IPS-NIHi7 (cell line): ENCODE measurements at regions not wholly inside any gene's neighbourhood (a gene's known extent, or its start where the extent isn't known, plus 50 kb on each side); places are given as distances from the start of the nearest gene placed in this dataset.

Experiments used
- DNase-seq: peaks from one replicate; pipeline ENCODE4 v3.0.0; 2012; ENCODE audit warnings: mixed read lengths; ENCODE audit errors: extremely low spot score

GRCh38 chr17:77769215-77769614 is 189.3 kb upstream of the TNRC6C start:
- no peak for DNase-seq

GRCh38 chr17:77769762-77770161 is 188.7 kb upstream of the TNRC6C start:
- no peak for DNase-seq

GRCh38 chr17:77770331-77771105 is 188.0 kb upstream of the TNRC6C start:
- DNase-seq: no peak

- no peak for DNase-seq
Measured at GRCh38 chr17:77771145-77771544, 187.4 kb upstream of the TNRC6C start.

- no peak for DNase-seq
Measured at GRCh38 chr17:77771587-77771986, 186.9 kb upstream of the TNRC6C start.

GRCh38 chr17:77771998-77772397 is 186.5 kb upstream of the TNRC6C start:
- DNase-seq: no peak

GRCh38 chr17:77772461-77772897 is 186.0 kb upstream of the TNRC6C start:
- peak; percentile 96 for DNase-seq

GRCh38 chr17:77772899-77773358 is 185.6 kb upstream of the TNRC6C start:
- peak; percentile 52 for DNase-seq

GRCh38 chr17:77774182-77774581 is 184.3 kb upstream of the TNRC6C start:
- DNase-seq: no peak

GRCh38 chr17:77778636-77779489 is 179.6 kb upstream of the TNRC6C start:
- DNase-seq: no peak

GRCh38 chr17:77779711-77780539 is 178.6 kb upstream of the TNRC6C start:
- DNase-seq: no peak

- DNase-seq: no peak
Measured at GRCh38 chr17:77781536-77781935, 177.0 kb upstream of the TNRC6C start.

GRCh38 chr17:77782201-77782600 is 176.3 kb upstream of the TNRC6C start:
- no peak for DNase-seq

GRCh38 chr17:77782611-77783010 is 175.9 kb upstream of the TNRC6C start:
- no peak for DNase-seq

GRCh38 chr17:77783991-77784820 is 174.3 kb upstream of the TNRC6C start:
- no peak for DNase-seq

- no peak for DNase-seq
Measured at GRCh38 chr17:77785312-77785905, 173.1 kb upstream of the TNRC6C start.

- DNase-seq: no peak
Measured at GRCh38 chr17:77786090-77786489, 172.4 kb upstream of the TNRC6C start.

GRCh38 chr17:77786740-77787505 is 171.6 kb upstream of the TNRC6C start:
- DNase-seq: no peak

GRCh38 chr17:77790143-77790829 is 168.2 kb upstream of the TNRC6C start:
- peak; percentile 78 for DNase-seq
